ENCODE measurements at regions not wholly inside any gene's neighbourhood (a gene's known extent, or its start where the extent isn't known, plus 50 kb on each side); places are given as distances from the start of the nearest gene placed in this dataset.

- no peak for ATAC-seq
- Histone ChIP-seq H3K79me2 (ENCODE audit: insufficient read depth, low read length) (no peaks in the 10 kb centered on the region), H3K4me3 (replicated peaks in 1 of 3; ENCODE audit: insufficient read depth in 1 of 3, low read depth in 2 of 3, low read length in 3 of 3) (no peak overlapping the region), H3K9ac (ENCODE audit: insufficient read depth, low read depth, low read length) (no peak overlapping the region), H3K4me1 (ENCODE audit: insufficient read depth, low read length) (no peaks in the 10 kb centered on the region), H3K27me3 (ENCODE audit: control insufficient read depth in 1 of 2, insufficient read depth in 2 of 2, low read length in 2 of 2) (no peaks in the 10 kb centered on the region), H3K4me2 (ENCODE audit: low read depth, low read length) (no peak overlapping the region), H4K20me1 (ENCODE audit: insufficient read depth, low read length) (no peaks in the 10 kb centered on the region), H3K9me3 (ENCODE audit: low read length) (no peaks in the 10 kb centered on the region), H2AFZ (ENCODE audit: low read length) (no peak overlapping the region), H3K27ac (ENCODE audit: extremely low read length, insufficient read depth, low read length) (no peak overlapping the region), H3K36me3 (replicated peaks in 1 of 2; ENCODE audit: control insufficient read depth in 1 of 2, insufficient read depth in 2 of 2, low read length in 2 of 2) (no peaks in the 10 kb centered on the region)
- intact Hi-C loops (cut with micrococcal nuclease; ENCODE audit: unreplicated experiment) = no loop called here
- BruUV-seq (replicated peaks) = no TSS peak
- FAIRE-seq = no peak
- DNase-seq (ENCODE audit: low spot score) = no peak
- TF ChIP-seq CBX5 (CRISPR knock-in tag; IDR thresholded peaks at IDR 0.05; ENCODE audit: borderline replicate concordance) (no peak), ZNF776 (CRISPR knock-in tag; IDR thresholded peaks at IDR 0.05) (no peak), ZNF430 (CRISPR knock-in tag; IDR thresholded peaks at IDR 0.05) (no peak), ZNF670 (CRISPR knock-in tag; IDR thresholded peaks at IDR 0.05; ENCODE audit: borderline replicate concordance) (no peak), ATAD3A (CRISPR knock-in tag; IDR thresholded peaks at IDR 0.05) (no peak), ADNP (CRISPR knock-in tag; IDR thresholded peaks at IDR 0.05) (no peak), MNT (IDR thresholded peaks at IDR 0.05) (no peak), USF2 (IDR thresholded peaks at IDR 0.05; ENCODE audit: low read depth, low read length) (no peak), USF2 (CRISPR knock-in tag; IDR thresholded peaks at IDR 0.05; ENCODE audit: borderline replicate concordance) (no peak), CEBPB (IDR thresholded peaks at IDR 0.05; ENCODE audit: borderline replicate concordance, low read depth, low read length) (no peak), ZSCAN21 (CRISPR knock-in tag; IDR thresholded peaks at IDR 0.05; ENCODE audit: borderline replicate concordance) (no peak)
- 3% methylated on average over 5 of the region's 5 CpGs for WGBS (ENCODE audit: low lambda C conversion rate)
- in situ Hi-C loops (cut with HindIII; ENCODE audit: extremely low pct_ligation_motif_present, low pct_unique_long_range_greater_than_20kb) = no loop called here
- POLR2A ChIA-PET = no interaction called here
- CTCF ChIA-PET (ENCODE audit: low intra/inter-chr PET ratio, low total read pairs) = no interaction called here
These were observed 55.1 kb upstream of the PAPPA start for GRCh38 chr9:116098476-116098875.
